Breast epithelium (tissue), 4 donors: ENCODE measurements at regions not wholly inside any gene's neighbourhood (a gene's known extent, or its start where the extent isn't known, plus 50 kb on each side); places are given as distances from the start of the nearest gene placed in this dataset.

Experiments
- DNase-seq, 2 donors: peaks; one replicate each; pipeline ENCODE4 v3.0.0-alpha.2; 2019; ENCODE audit warnings: low spot score in 2 of 2
- H3K27ac ChIP-seq, 2 donors: fragments of 200-600 bp; sonication (generic) in 1 of 2; one replicate each; pipeline ENCODE4 v1.5.1; 2016 to 2019; ENCODE audit warnings: mild to moderate bottlenecking in 1 of 2
- H3K27me3 ChIP-seq, 2 donors: fragments of 200-600 bp; sonication (generic) in 1 of 2; one replicate each; pipeline versions ENCODE4 v1.5.1 to v1.6.0; 2017 to 2019; ENCODE audit warnings: control low read depth in 1 of 2, mild to moderate bottlenecking in 1 of 2
- H3K36me3 ChIP-seq: fragments of 200-600 bp; one replicate; pipeline ENCODE4 v1.5.1; 2019
- H3K4me1 ChIP-seq, 2 donors: fragments of 200-600 bp; sonication (generic); one replicate each; pipeline ENCODE4 v1.5.1; 2016 to 2019; ENCODE audit warnings: control low read depth in 1 of 2
- H3K4me3 ChIP-seq, 3 donors: fragments of 200-600 bp; sonication (generic); 1 replicate in 2 of 3; 2 replicates in 1 of 3; pipeline ENCODE4 v1.5.1; 2016 to 2019; ENCODE audit warnings: mild to moderate bottlenecking in 3 of 3, moderate library complexity in 2 of 3
- H3K9me3 ChIP-seq, 2 donors: fragments of 200-600 bp; sonication (generic) in 1 of 2; one replicate each; pipeline ENCODE4 v1.5.1; 2016 to 2019; ENCODE audit warnings: control low read depth in 1 of 2
- POLR2A ChIP-seq: fragments of 450-650 bp; IDR thresholded peaks from one replicate; pipeline ENCODE4 v1.6.1; 2016; ENCODE audit warnings: antibody characterized with exemption, mild to moderate bottlenecking, moderate library complexity
- POLR2AphosphoS5 ChIP-seq, 3 donors: sonication (generic); formaldehyde crosslinking; IDR thresholded peaks; one replicate each; pipeline ENCODE4 v1.6.1; 2017; ENCODE audit warnings: antibody characterized with exemption in 3 of 3
- intact Hi-C: fragments of 100-400 bp; cut with DNase I; formaldehyde crosslinking; loops from one replicate; pipeline ENCODE4 v1.15.1; 2023; ENCODE audit warnings: low total_unique reads
- TF ChIP-seq, protein P1 (sequence below), 3 donors: fragments of 450-650 bp; IDR thresholded peaks; one replicate each; pipeline ENCODE4 v1.5.1; 2016 to 2017; ENCODE audit warnings: antibody characterized with exemption in 3 of 3, mild to moderate bottlenecking in 3 of 3, moderate library complexity in 3 of 3

DNA sequence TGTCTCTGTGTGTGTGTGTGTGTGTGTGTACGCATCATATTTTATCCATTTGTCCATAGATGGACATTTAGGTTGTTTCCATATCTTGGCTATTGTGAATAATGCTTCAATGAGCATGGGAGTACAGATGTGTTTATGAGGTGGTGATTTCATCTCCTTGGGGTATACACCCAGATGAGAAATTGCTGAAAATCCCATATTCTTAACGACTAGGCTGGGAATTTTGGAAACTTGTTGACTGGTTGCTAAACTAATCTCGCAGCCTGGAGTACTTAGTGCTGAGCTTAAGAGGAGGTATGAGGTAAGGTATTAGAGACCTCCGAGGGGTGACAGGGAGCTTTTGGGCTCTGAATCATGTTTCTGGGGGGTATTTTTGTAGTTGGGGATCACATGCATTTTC lies 66.0 kb upstream of the SPRED2 start:
- Histone ChIP-seq H3K9me3 (no peaks in the 10 kb centered on the region), H3K4me3 (no peak overlapping the region), H3K36me3 (no peaks in the 10 kb centered on the region), H3K27ac (no peak overlapping the region), H3K27me3 (no peaks in the 10 kb centered on the region), H3K4me1 (no peaks in the 10 kb centered on the region)
- no peak for DNase-seq
- no peak for TF ChIP-seq POLR2AphosphoS5 (IDR thresholded peaks at IDR 0.05)
- no peak for TF ChIP-seq POLR2A
- TF ChIP-seq, protein P1, sequence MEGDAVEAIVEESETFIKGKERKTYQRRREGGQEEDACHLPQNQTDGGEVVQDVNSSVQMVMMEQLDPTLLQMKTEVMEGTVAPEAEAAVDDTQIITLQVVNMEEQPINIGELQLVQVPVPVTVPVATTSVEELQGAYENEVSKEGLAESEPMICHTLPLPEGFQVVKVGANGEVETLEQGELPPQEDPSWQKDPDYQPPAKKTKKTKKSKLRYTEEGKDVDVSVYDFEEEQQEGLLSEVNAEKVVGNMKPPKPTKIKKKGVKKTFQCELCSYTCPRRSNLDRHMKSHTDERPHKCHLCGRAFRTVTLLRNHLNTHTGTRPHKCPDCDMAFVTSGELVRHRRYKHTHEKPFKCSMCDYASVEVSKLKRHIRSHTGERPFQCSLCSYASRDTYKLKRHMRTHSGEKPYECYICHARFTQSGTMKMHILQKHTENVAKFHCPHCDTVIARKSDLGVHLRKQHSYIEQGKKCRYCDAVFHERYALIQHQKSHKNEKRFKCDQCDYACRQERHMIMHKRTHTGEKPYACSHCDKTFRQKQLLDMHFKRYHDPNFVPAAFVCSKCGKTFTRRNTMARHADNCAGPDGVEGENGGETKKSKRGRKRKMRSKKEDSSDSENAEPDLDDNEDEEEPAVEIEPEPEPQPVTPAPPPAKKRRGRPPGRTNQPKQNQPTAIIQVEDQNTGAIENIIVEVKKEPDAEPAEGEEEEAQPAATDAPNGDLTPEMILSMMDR (IDR thresholded peaks at IDR 0.05) = no peak
- intact Hi-C loops = no loop called here

- no peaks in the 10 kb centered on the region for H3K27me3 ChIP-seq
- no peaks in the 10 kb centered on the region for H3K36me3 ChIP-seq
- H3K9me3 ChIP-seq = no peaks in the 10 kb centered on the region
- no peak for TF ChIP-seq POLR2AphosphoS5 (IDR thresholded peaks at IDR 0.05)
- TF ChIP-seq, protein P1 (IDR thresholded peaks at IDR 0.05) = no peak
- TF ChIP-seq POLR2A = no peak
- H3K27ac ChIP-seq = no peak overlapping the region
- H3K4me3 ChIP-seq = no peak overlapping the region
- no peak for DNase-seq
- H3K4me1 ChIP-seq = no peaks in the 10 kb centered on the region
- intact Hi-C loops = no loop called here
These were observed 63.0 kb upstream of the SPRED2 start for GRCh38 chr2:65495251-65495877.

- H3K27me3 ChIP-seq = no peaks in the 10 kb centered on the region
- no peaks in the 10 kb centered on the region for H3K4me1 ChIP-seq
- TF ChIP-seq POLR2AphosphoS5 (IDR thresholded peaks at IDR 0.05) = no peak
- DNase-seq = no peak
- no peak overlapping the region for H3K27ac ChIP-seq
- no peak overlapping the region for H3K4me3 ChIP-seq
- H3K36me3 ChIP-seq = no peaks in the 10 kb centered on the region
- no peaks in the 10 kb centered on the region for H3K9me3 ChIP-seq
- intact Hi-C loops = no loop called here
These were observed 61.7 kb upstream of the SPRED2 start for GRCh38 chr2:65494078-65494477.

DNA sequence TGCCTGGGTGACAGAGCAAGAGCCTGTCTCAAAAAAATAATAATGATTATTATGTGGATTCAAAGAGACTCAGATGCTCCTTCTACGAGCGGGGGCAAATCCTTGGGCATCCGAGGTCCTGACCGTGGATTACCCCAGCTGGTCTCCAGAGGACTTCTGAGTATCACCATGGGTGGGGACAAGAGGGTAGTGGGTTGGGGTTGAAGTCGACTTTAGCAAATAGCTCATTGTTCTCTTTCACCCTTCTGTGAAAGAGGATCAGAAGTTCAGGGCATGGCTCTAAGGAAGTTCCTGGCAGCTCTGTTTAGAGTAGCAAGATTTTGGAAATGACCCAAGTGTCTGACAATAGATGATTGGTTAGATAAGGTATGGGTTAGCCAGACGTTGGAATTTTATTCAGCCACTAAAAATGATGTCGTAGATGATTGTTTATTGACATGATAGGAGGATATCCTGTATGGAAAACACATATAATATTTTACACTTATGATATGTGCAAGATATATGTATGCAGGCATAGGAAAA lies 59.0 kb upstream of the SPRED2 start:
- Histone ChIP-seq H3K27me3 (no peaks in the 10 kb centered on the region), H3K4me3 (no peak overlapping the region), H3K27ac (peak overlapping the region in 1 of 2 donors; percentile 43), H3K4me1 (no peaks in the 10 kb centered on the region), H3K36me3 (no peaks in the 10 kb centered on the region), H3K9me3 (no peaks in the 10 kb centered on the region)
- DNase-seq = no peak
- no peak for TF ChIP-seq POLR2AphosphoS5 (IDR thresholded peaks at IDR 0.05)
- TF ChIP-seq POLR2A = no peak
- TF ChIP-seq, protein P1 (IDR thresholded peaks at IDR 0.05) = no peak
- intact Hi-C loops = no loop called here

DNA sequence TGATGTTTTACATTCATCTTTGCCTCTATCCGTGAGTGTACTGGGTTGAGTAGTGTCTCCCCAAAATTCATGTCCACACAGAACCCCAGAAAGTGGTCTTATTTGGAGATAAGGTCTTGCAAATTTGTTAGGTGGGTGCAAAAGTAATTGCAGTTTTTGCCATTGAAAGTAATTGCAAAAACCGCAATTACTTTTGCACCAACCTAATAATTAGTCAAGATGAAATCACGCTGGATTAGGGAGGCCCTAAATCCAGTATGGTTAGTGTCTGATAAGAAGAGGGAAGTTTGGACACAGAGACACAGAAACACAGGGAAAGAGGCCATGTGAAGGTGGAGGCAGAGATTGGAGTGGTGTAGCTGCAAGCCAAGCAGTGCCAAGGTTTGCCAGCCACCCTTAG lies 57.8 kb upstream of the SPRED2 start:
- DNase-seq = no peak
- no peaks in the 10 kb centered on the region for H3K4me1 ChIP-seq
- intact Hi-C loops = no loop called here
- no peaks in the 10 kb centered on the region for H3K27me3 ChIP-seq
- H3K9me3 ChIP-seq = no peaks in the 10 kb centered on the region
- no peaks in the 10 kb centered on the region for H3K36me3 ChIP-seq
- H3K27ac ChIP-seq = no peak overlapping the region
- H3K4me3 ChIP-seq = no peak overlapping the region
- TF ChIP-seq POLR2AphosphoS5 (IDR thresholded peaks at IDR 0.05) (no peak), POLR2A (no peak)
- TF ChIP-seq, protein P1 (IDR thresholded peaks at IDR 0.05) = no peak
